ENCODE measurements at regions not wholly inside any gene's neighbourhood (a gene's known extent, or its start where the extent isn't known, plus 50 kb on each side); places are given as distances from the start of the nearest gene placed in this dataset.
"Not testable (repeated sequence)": the region's sequence is repeated elsewhere in the genome, so short reads cannot be mapped to it uniquely, and the experiment has no call there.

DNA sequence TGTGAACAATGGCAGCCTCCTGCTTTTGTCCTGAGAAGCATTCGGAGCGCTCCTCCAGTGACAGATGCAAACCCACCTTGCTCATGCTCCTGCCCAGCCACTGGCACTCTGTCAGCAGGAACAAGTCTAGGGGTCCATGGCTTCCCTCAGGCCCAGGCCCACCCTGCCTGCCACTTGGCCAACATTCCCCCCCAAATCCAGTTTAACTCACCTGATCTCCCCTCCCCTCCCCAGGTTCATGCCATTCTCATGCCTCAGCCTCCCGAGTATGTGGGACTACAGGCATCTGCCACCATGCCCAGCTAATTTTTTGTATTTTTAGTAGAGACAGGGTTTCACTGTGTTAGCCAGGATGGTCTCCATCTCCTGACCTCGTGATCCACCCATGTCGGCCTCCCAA, 118.9 kb upstream of the TPTE start:
- not testable (repeated sequence) for TF ChIP-seq CTCF, POLR2A (IDR thresholded peaks at IDR 0.05)

Data from heart left ventricle (tissue), 13 donors.